ENCODE measurements at regions not wholly inside any gene's neighbourhood (a gene's known extent, or its start where the extent isn't known, plus 50 kb on each side); places are given as distances from the start of the nearest gene placed in this dataset.

DNA sequence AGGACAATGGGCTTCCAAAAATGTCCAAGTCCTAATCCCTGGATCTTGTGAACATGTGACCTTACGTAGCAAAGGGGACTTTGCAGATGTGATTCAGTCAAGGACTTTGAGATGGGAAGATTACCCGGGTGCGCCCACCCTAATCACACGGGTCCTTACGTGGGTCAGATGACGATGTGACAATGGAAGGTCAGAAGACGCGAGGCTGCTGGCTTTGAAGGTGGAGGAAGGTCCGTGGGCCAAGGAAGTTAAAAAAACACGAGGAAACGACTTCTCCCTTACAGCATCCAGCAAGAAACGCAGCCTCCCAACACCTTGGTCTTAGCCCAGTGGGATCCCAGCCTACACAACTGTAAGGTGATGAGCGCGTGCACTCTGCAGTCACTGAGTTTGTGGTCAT lies 860.1 kb downstream of the TBC1D22A start:
- TF ChIP-seq, protein P1, sequence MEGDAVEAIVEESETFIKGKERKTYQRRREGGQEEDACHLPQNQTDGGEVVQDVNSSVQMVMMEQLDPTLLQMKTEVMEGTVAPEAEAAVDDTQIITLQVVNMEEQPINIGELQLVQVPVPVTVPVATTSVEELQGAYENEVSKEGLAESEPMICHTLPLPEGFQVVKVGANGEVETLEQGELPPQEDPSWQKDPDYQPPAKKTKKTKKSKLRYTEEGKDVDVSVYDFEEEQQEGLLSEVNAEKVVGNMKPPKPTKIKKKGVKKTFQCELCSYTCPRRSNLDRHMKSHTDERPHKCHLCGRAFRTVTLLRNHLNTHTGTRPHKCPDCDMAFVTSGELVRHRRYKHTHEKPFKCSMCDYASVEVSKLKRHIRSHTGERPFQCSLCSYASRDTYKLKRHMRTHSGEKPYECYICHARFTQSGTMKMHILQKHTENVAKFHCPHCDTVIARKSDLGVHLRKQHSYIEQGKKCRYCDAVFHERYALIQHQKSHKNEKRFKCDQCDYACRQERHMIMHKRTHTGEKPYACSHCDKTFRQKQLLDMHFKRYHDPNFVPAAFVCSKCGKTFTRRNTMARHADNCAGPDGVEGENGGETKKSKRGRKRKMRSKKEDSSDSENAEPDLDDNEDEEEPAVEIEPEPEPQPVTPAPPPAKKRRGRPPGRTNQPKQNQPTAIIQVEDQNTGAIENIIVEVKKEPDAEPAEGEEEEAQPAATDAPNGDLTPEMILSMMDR (IDR thresholded peaks at IDR 0.05): no peak
- no peak for TF ChIP-seq POLR2A (IDR thresholded peaks at IDR 0.05)
